PC-3 (cell line): ENCODE measurements at regions not wholly inside any gene's neighbourhood (a gene's known extent, or its start where the extent isn't known, plus 50 kb on each side); places are given as distances from the start of the nearest gene placed in this dataset.

Experiments
- CTCF ChIP-seq: fragments of 300-600 bp; sonication (generic); conservative IDR thresholded peaks from 2 replicates; pipeline ENCODE4 v1.5.1; 2017; ENCODE audit warnings: antibody characterized with exemption, low read depth, mild to moderate bottlenecking, low read length
- EZH2 ChIP-seq: fragments of 300-600 bp; sonication (generic); IDR thresholded peaks from one replicate; pipeline ENCODE4 v1.6.1; 2017; ENCODE audit warnings: antibody characterized with exemption, mild to moderate bottlenecking, low read length; ENCODE audit not compliant: unreplicated experiment

DNA sequence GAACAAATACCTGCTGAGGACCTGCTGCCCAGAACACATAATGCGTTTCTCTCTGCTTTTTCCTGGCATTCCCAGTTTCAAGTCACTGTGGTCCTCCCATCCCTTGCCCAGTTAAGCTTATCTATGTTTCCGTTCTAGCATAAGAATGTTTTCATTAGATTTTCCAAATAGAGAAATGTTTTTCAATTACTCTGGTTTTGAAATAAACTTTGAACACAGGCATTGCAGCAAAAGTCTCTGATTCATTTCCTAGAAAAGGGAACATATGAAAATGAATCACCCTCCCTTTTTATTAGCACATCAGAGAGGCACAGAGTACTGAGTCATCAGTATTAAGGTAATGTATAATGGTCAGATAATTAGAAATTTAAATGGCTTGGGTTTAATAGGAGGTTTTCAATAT, 201.1 kb upstream of the TMEM260 start:
- TF ChIP-seq CTCF = no peak
- no peak for TF ChIP-seq EZH2
